Testis (tissue), 2 donors: ENCODE measurements at regions not wholly inside any gene's neighbourhood (a gene's known extent, or its start where the extent isn't known, plus 50 kb on each side); places are given as distances from the start of the nearest gene placed in this dataset.

Experiments
- CTCF ChIP-seq, 3 experiments: fragments of 450-650 bp in 2 of 3; fragments of 200-600 bp in 1 of 3; sonication (generic) in 1 of 3; IDR thresholded peaks; one replicate each; pipeline ENCODE4 v1.5.1; 2016 to 2019; ENCODE audit warnings: antibody characterized with exemption in 3 of 3, mild to moderate bottlenecking in 2 of 3, moderate library complexity in 1 of 3
- POLR2A ChIP-seq: fragments of 450-650 bp; IDR thresholded peaks from one replicate; pipeline ENCODE4 v1.6.1; 2017; ENCODE audit warnings: antibody characterized with exemption, mild to moderate bottlenecking, moderate library complexity

- TF ChIP-seq CTCF (IDR thresholded peaks at IDR 0.05) (no peak), POLR2A (no peak)
Measured at GRCh38 chr18:68342039-68342659, 372.8 kb downstream of the TMX3 start.
